ENCODE measurements at regions not wholly inside any gene's neighbourhood (a gene's known extent, or its start where the extent isn't known, plus 50 kb on each side); places are given as distances from the start of the nearest gene placed in this dataset.

DNA sequence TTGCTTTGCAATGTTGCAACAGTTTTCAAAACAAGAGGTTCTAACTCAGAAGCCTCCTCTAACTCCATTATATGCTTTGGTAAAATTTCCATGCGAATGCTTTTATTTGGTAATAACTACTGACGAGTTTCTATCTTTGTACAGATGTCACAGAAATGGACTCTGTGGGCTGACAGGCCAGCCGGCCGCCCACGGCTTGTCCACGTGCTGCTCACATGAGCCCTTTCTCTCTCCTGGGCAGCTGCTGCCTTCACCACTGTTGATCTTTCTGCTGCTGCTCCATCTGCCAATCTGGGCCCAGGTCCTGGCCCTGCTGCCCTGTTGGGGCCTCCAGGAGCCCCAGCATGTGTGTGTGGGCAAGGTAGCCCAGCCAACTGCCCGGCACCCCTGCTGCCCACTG, 168.2 kb upstream of the TMEM132C start:
- Histone ChIP-seq H3K4me3 (no peak overlapping the region), H4K20me1 (ENCODE audit: insufficient read depth) (no peaks in the 10 kb centered on the region), H3K36me3 (ENCODE audit: low read depth) (no peaks in the 10 kb centered on the region), H3F3A (ENCODE audit: insufficient read depth, low read depth) (no peaks in the 10 kb centered on the region), H2AFZ (no peak overlapping the region), H3K4me1 (replicated peaks; ENCODE audit: insufficient read depth) (no peaks in the 10 kb centered on the region), H3K9me2 (ENCODE audit: insufficient read depth) (no peaks in the 10 kb centered on the region), H3K9me3 (ENCODE audit: insufficient read depth, low read depth) (no peaks in the 10 kb centered on the region), H3K4me2 (no peak overlapping the region), H3K27ac (no peak overlapping the region), H3K79me2 (ENCODE audit: low read depth) (no peaks in the 10 kb centered on the region), H3K27me3 (ENCODE audit: insufficient read depth, low read depth) (no peaks in the 10 kb centered on the region)
- ChIA-PET CTCF (no interaction called here), POLR2A (ENCODE audit: unreplicated experiment) (no interaction called here)
- DNase-seq, result no peak
- TF ChIP-seq CTCF (conservative IDR thresholded peaks at IDR 0.05) (no peak), EZH2 (IDR thresholded peaks at IDR 0.05; ENCODE audit: low read depth) (no peak)
- intact Hi-C loops (cut with micrococcal nuclease; ENCODE audit: unreplicated experiment), result no loop called here
- BruUV-seq (replicated peaks), result no TSS peak

GRCh38 chr12:128103152-128103551, 163.8 kb upstream of the TMEM132C start:
- intact Hi-C loops (cut with micrococcal nuclease; ENCODE audit: unreplicated experiment), result no loop called here

GRCh38 chr12:128109236-128109635, 157.7 kb upstream of the TMEM132C start:
- no peak overlapping the region for H3K27ac ChIP-seq
- DNase-seq, result no peak
- ChIA-PET CTCF (no interaction called here), POLR2A (ENCODE audit: unreplicated experiment) (no interaction called here)
- no peaks in the 10 kb centered on the region for H3K9me3 ChIP-seq (ENCODE audit: insufficient read depth, low read depth)
- no peaks in the 10 kb centered on the region for H3K4me1 ChIP-seq (replicated peaks; ENCODE audit: insufficient read depth)
- H2AFZ ChIP-seq, result no peak overlapping the region
- H3F3A ChIP-seq (ENCODE audit: insufficient read depth, low read depth), result no peaks in the 10 kb centered on the region
- no peaks in the 10 kb centered on the region for H3K36me3 ChIP-seq (ENCODE audit: low read depth)
- no peaks in the 10 kb centered on the region for H4K20me1 ChIP-seq (ENCODE audit: insufficient read depth)
- no peak for TF ChIP-seq EZH2 (IDR thresholded peaks at IDR 0.05; ENCODE audit: low read depth)
- no peak for TF ChIP-seq CTCF (conservative IDR thresholded peaks at IDR 0.05)
- H3K4me2 ChIP-seq, result no peak overlapping the region
- H3K27me3 ChIP-seq (ENCODE audit: insufficient read depth, low read depth), result peaks cover 12% of the 10 kb centered on the region; the same call in 1 of the 2 replicates
- no peaks in the 10 kb centered on the region for H3K9me2 ChIP-seq (ENCODE audit: insufficient read depth)
- H3K4me3 ChIP-seq, result no peak overlapping the region
- no TSS peak for BruUV-seq (replicated peaks)
- H3K79me2 ChIP-seq (ENCODE audit: low read depth), result no peaks in the 10 kb centered on the region
- intact Hi-C loops (cut with micrococcal nuclease; ENCODE audit: unreplicated experiment), result no loop called here

More at GRCh38 chr12:128103152-128103551, 163.8 kb upstream of the TMEM132C start:
- POLR2A ChIA-PET (ENCODE audit: unreplicated experiment), result no interaction called here
- Histone ChIP-seq H3K27ac (no peak overlapping the region), H3K79me2 (ENCODE audit: low read depth) (no peaks in the 10 kb centered on the region), H4K20me1 (ENCODE audit: insufficient read depth) (no peaks in the 10 kb centered on the region), H3K27me3 (ENCODE audit: insufficient read depth, low read depth) (no peaks in the 10 kb centered on the region), H3K9me2 (ENCODE audit: insufficient read depth) (no peaks in the 10 kb centered on the region), H3F3A (ENCODE audit: insufficient read depth, low read depth) (no peaks in the 10 kb centered on the region), H3K4me3 (no peak overlapping the region), H3K4me2 (no peak overlapping the region), H3K4me1 (replicated peaks; ENCODE audit: insufficient read depth) (no peaks in the 10 kb centered on the region), H3K9me3 (ENCODE audit: insufficient read depth, low read depth) (no peaks in the 10 kb centered on the region), H2AFZ (no peak overlapping the region), H3K36me3 (ENCODE audit: low read depth) (no peaks in the 10 kb centered on the region)
- no peak for TF ChIP-seq CTCF (conservative IDR thresholded peaks at IDR 0.05)
- CTCF ChIA-PET, result no interaction called here
- no TSS peak for BruUV-seq (replicated peaks)
- DNase-seq, result no peak
